Colonic mucosa (tissue), 4 donors: ENCODE measurements at regions not wholly inside any gene's neighbourhood (a gene's known extent, or its start where the extent isn't known, plus 50 kb on each side); places are given as distances from the start of the nearest gene placed in this dataset.

Source experiments
- DNase-seq: peaks from one replicate; pipeline ENCODE4 v3.0.0-alpha.2; 2020
- H3K27ac ChIP-seq: fragments of 200-600 bp; one replicate; pipeline ENCODE4 v1.8.0; 2021
- H3K27me3 ChIP-seq: fragments of 200-600 bp; one replicate; pipeline ENCODE4 v1.8.0; 2021
- H3K36me3 ChIP-seq: fragments of 200-600 bp; one replicate; pipeline ENCODE4 v1.8.0; 2021
- H3K4me1 ChIP-seq: fragments of 200-600 bp; one replicate; pipeline ENCODE4 v1.8.0; 2021; ENCODE audit warnings: mild to moderate bottlenecking
- H3K4me3 ChIP-seq: fragments of 200-600 bp; one replicate; pipeline ENCODE4 v1.8.0; 2021
- H3K9ac ChIP-seq, 2 donors: one replicate each; pipeline ENCODE4 v1.7.0; 2013; ENCODE audit warnings: control low read depth in 2 of 2, low read depth in 2 of 2, low read length in 2 of 2
- H3K9me3 ChIP-seq: fragments of 200-600 bp; one replicate; pipeline ENCODE4 v1.8.0; 2021
- intact Hi-C: fragments of 100-400 bp; cut with DNase I; formaldehyde crosslinking; loops from one replicate; pipeline ENCODE4 v1.14.1; 2022
- TF ChIP-seq, protein P1 (sequence below): fragments of 200-600 bp; IDR thresholded peaks from one replicate; pipeline ENCODE4 v1.8.0; 2022; ENCODE audit warnings: antibody characterized with exemption, mild to moderate bottlenecking
- donor health status: healthy.
- donor health status: DM: no; HTN: no; CAD: no.
- donor health status: DM: no; HTN: no; CAD: no.

GRCh38 chr12:127145241-127145928 is 1121.6 kb upstream of the TMEM132C start:
- intact Hi-C loops: no loop called here
- no peaks in the 10 kb centered on the region for H3K27me3 ChIP-seq
- no peaks in the 10 kb centered on the region for H3K36me3 ChIP-seq
- TF ChIP-seq, protein P1, sequence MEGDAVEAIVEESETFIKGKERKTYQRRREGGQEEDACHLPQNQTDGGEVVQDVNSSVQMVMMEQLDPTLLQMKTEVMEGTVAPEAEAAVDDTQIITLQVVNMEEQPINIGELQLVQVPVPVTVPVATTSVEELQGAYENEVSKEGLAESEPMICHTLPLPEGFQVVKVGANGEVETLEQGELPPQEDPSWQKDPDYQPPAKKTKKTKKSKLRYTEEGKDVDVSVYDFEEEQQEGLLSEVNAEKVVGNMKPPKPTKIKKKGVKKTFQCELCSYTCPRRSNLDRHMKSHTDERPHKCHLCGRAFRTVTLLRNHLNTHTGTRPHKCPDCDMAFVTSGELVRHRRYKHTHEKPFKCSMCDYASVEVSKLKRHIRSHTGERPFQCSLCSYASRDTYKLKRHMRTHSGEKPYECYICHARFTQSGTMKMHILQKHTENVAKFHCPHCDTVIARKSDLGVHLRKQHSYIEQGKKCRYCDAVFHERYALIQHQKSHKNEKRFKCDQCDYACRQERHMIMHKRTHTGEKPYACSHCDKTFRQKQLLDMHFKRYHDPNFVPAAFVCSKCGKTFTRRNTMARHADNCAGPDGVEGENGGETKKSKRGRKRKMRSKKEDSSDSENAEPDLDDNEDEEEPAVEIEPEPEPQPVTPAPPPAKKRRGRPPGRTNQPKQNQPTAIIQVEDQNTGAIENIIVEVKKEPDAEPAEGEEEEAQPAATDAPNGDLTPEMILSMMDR: no peak
- H3K9me3 ChIP-seq: no peaks in the 10 kb centered on the region
- peak overlapping the region; percentile 61 for H3K4me3 ChIP-seq
- DNase-seq: no peak
- no peak overlapping the region for H3K27ac ChIP-seq
- no peaks in the 10 kb centered on the region for H3K4me1 ChIP-seq
- peak overlapping the region; percentile 14 to 24 for H3K9ac ChIP-seq

- Histone ChIP-seq H3K27ac (no peak overlapping the region), H3K4me1 (no peaks in the 10 kb centered on the region), H3K4me3 (peak overlapping the region; percentile 61), H3K27me3 (no peaks in the 10 kb centered on the region), H3K9me3 (no peaks in the 10 kb centered on the region), H3K36me3 (no peaks in the 10 kb centered on the region), H3K9ac (peak overlapping the region; percentile 19 to 51)
- intact Hi-C loops: no loop called here
- peak; percentile 75 for DNase-seq
- TF ChIP-seq, protein P1: no peak
Measured at GRCh38 chr12:127145929-127146789, 1120.8 kb upstream of the TMEM132C start.

DNA sequence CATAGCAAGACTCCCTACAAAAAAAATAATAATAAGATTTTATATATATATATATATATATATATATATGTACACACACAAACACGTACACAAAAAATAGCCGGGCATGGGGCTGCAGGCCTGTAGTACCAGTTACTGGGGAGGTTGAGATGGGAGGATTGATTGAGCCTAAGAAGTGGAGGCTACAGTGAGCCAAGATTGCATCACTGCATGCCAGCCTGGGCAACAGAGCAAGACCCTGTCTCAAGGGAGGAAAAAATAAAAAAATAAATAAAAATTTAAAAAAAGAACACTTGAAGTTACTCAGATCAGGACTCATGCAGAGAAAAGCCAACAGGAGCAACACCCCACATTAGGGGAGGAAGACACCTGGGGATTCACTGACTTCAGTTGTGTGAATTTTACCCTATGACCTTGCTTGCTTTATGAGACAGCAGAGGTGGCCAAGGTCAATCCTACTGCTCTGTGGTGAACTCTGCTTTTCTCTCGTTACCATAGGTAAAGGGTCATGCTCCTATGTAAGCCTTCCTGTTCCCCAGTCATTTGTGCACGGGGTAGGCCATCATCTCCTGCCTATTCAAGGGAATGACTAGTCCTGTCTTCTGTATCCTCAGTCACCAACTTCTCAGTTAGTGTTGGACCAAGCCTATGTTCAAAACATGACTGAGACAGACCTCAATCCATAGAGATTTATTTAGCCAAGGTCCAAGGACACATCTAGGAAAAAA is 1119.8 kb upstream of the TMEM132C start:
- Histone ChIP-seq H3K27me3 (no peaks in the 10 kb centered on the region), H3K36me3 (no peaks in the 10 kb centered on the region), H3K9me3 (no peaks in the 10 kb centered on the region), H3K4me1 (no peaks in the 10 kb centered on the region), H3K27ac (no peak overlapping the region), H3K4me3 (no peak overlapping the region), H3K9ac (no peak overlapping the region)
- intact Hi-C loops: no loop called here
- TF ChIP-seq, protein P1: no peak
- DNase-seq: no peak

GRCh38 chr12:127147724-127148123 is 1119.2 kb upstream of the TMEM132C start:
- H3K4me3 ChIP-seq: no peak overlapping the region
- H3K27me3 ChIP-seq: no peaks in the 10 kb centered on the region
- no peak for DNase-seq
- no peaks in the 10 kb centered on the region for H3K36me3 ChIP-seq
- no peaks in the 10 kb centered on the region for H3K9me3 ChIP-seq
- intact Hi-C loops: no loop called here
- H3K9ac ChIP-seq: no peak overlapping the region
- TF ChIP-seq, protein P1: no peak
- no peaks in the 10 kb centered on the region for H3K4me1 ChIP-seq
- H3K27ac ChIP-seq: no peak overlapping the region

DNA sequence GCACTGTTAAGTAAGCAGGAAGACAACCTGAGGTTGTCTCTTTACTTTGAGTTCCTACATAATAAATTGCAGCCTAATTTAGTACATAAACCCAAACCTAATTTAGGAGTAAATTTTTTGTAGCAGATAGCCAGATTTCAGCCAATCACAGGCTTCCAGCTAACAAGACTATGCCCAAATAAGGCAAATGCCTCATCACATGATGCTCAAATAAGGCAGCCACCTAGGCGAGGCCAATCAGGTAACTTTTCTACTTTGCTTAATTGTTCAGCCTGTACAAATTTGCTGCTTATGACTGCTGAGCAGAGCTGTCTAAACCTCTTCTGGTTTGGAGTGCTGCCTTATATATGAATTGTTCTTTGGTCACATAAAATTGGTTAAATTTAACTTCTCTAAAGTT is 1118.7 kb upstream of the TMEM132C start:
- Histone ChIP-seq H3K4me1 (no peaks in the 10 kb centered on the region), H3K27me3 (no peaks in the 10 kb centered on the region), H3K27ac (no peak overlapping the region), H3K4me3 (no peak overlapping the region), H3K9me3 (no peaks in the 10 kb centered on the region), H3K9ac (no peak overlapping the region), H3K36me3 (no peaks in the 10 kb centered on the region)
- TF ChIP-seq, protein P1: no peak
- DNase-seq: no peak
- intact Hi-C loops: no loop called here
